ENCODE measurements at regions not wholly inside any gene's neighbourhood (a gene's known extent, or its start where the extent isn't known, plus 50 kb on each side); places are given as distances from the start of the nearest gene placed in this dataset.
A peak's percentile ranks its signal among the peaks of the same experiment; 100 is the strongest.

GRCh38 chr7:125654076-125654475, 724.5 kb upstream of the POT1 start:
- H3K4me2 ChIP-seq = no peak overlapping the region
- H3K79me2 ChIP-seq (ENCODE audit: low read depth) = no peaks in the 10 kb centered on the region
- no peaks in the 10 kb centered on the region for H3F3A ChIP-seq (ENCODE audit: low read depth)
- no peak overlapping the region for H3K9ac ChIP-seq
- no peaks in the 10 kb centered on the region for H3K36me3 ChIP-seq
- TF ChIP-seq EZH2 (IDR thresholded peaks at IDR 0.05) (no peak), EZH2phosphoT487 (IDR thresholded peaks at IDR 0.05) (no peak), CTCF (IDR thresholded peaks at IDR 0.05) (no peak)
- Mint-ChIP-seq H3K4me3 (no peak overlapping the region), H3K27ac (no peak overlapping the region), H3K9me3 (no peaks in the 10 kb centered on the region), H3K27me3 (ENCODE audit: insufficient read depth, low read depth) (no peaks in the 10 kb centered on the region), H3K4me1 (peaks cover 7% of the 10 kb centered on the region), H3K36me3 (no peaks in the 10 kb centered on the region)
- no peak for DNase-seq (ENCODE audit: low spot score)
- H2AFZ ChIP-seq (replicated peaks) = no peak overlapping the region
- H3K9me3 ChIP-seq (ENCODE audit: low read depth) = no peaks in the 10 kb centered on the region
- no peaks in the 10 kb centered on the region for H4K20me1 ChIP-seq (ENCODE audit: low read depth)
- H3K27ac ChIP-seq = no peak overlapping the region
- no peaks in the 10 kb centered on the region for H3K27me3 ChIP-seq
- no peaks in the 10 kb centered on the region for H3K4me1 ChIP-seq
- H3K4me3 ChIP-seq = no peak overlapping the region

- Histone ChIP-seq H3K27me3 (no peaks in the 10 kb centered on the region), H3K4me3 (no peak overlapping the region), H3F3A (ENCODE audit: low read depth) (no peaks in the 10 kb centered on the region), H3K27ac (no peak overlapping the region), H3K4me1 (no peaks in the 10 kb centered on the region), H4K20me1 (ENCODE audit: low read depth) (no peaks in the 10 kb centered on the region), H3K9me3 (ENCODE audit: low read depth) (no peaks in the 10 kb centered on the region), H3K4me2 (no peak overlapping the region), H3K9ac (no peak overlapping the region), H3K36me3 (no peaks in the 10 kb centered on the region), H3K79me2 (ENCODE audit: low read depth) (no peaks in the 10 kb centered on the region), H2AFZ (replicated peaks) (peak overlapping the region; percentile 60)
- Mint-ChIP-seq H3K4me1 (peaks cover 2% of the 10 kb centered on the region), H3K36me3 (no peaks in the 10 kb centered on the region), H3K9me3 (no peaks in the 10 kb centered on the region), H3K27ac (no peak overlapping the region), H3K4me3 (no peak overlapping the region), H3K27me3 (ENCODE audit: insufficient read depth, low read depth) (no peaks in the 10 kb centered on the region)
- TF ChIP-seq EZH2phosphoT487 (IDR thresholded peaks at IDR 0.05) = no peak
- TF ChIP-seq EZH2 (IDR thresholded peaks at IDR 0.05) = no peak
- no peak for TF ChIP-seq CTCF (IDR thresholded peaks at IDR 0.05)
- DNase-seq (ENCODE audit: low spot score) = peak; percentile 13
Measured at GRCh38 chr7:125651823-125652528, 722.4 kb upstream of the POT1 start.

GRCh38 chr7:125648543-125648942, 718.9 kb upstream of the POT1 start:
- Histone ChIP-seq H3K4me2 (no peak overlapping the region), H3K9me3 (ENCODE audit: low read depth) (no peaks in the 10 kb centered on the region), H3K79me2 (ENCODE audit: low read depth) (no peaks in the 10 kb centered on the region), H3K4me3 (no peak overlapping the region), H2AFZ (replicated peaks) (no peak overlapping the region), H3K27me3 (no peaks in the 10 kb centered on the region), H4K20me1 (ENCODE audit: low read depth) (no peaks in the 10 kb centered on the region), H3K4me1 (no peaks in the 10 kb centered on the region), H3F3A (ENCODE audit: low read depth) (no peaks in the 10 kb centered on the region), H3K27ac (no peak overlapping the region), H3K36me3 (no peaks in the 10 kb centered on the region), H3K9ac (no peak overlapping the region)
- H3K4me3 Mint-ChIP-seq = no peak overlapping the region
- no peaks in the 10 kb centered on the region for H3K4me1 Mint-ChIP-seq
- no peak overlapping the region for H3K27ac Mint-ChIP-seq
- TF ChIP-seq EZH2 (IDR thresholded peaks at IDR 0.05) (no peak), EZH2phosphoT487 (IDR thresholded peaks at IDR 0.05) (no peak), CTCF (IDR thresholded peaks at IDR 0.05) (no peak)
- no peaks in the 10 kb centered on the region for H3K9me3 Mint-ChIP-seq
- no peaks in the 10 kb centered on the region for H3K27me3 Mint-ChIP-seq (ENCODE audit: insufficient read depth, low read depth)
- DNase-seq (ENCODE audit: low spot score) = no peak
- no peaks in the 10 kb centered on the region for H3K36me3 Mint-ChIP-seq
